K562 (cell line): ENCODE measurements at regions not wholly inside any gene's neighbourhood (a gene's known extent, or its start where the extent isn't known, plus 50 kb on each side); places are given as distances from the start of the nearest gene placed in this dataset.

ENCODE experiments used
- AFF4 ChIP-seq: sonication (generic); formaldehyde crosslinking; IDR thresholded peaks from 2 replicates; pipeline ENCODE4 v1.8.0; 2023; ENCODE audit warnings: mild to moderate bottlenecking, missing genetic modification reagents
- ARID3A ChIP-seq: IDR thresholded peaks from 2 replicates; pipeline ENCODE4 v1.6.1; 2012; ENCODE audit warnings: low read depth, low read length, improper control_type of control experiment, borderline replicate concordance
- ASH1L ChIP-seq: fragments of 450-650 bp; IDR thresholded peaks from 2 replicates; pipeline ENCODE4 v1.6.1; 2018; ENCODE audit warnings: borderline replicate concordance, mild to moderate bottlenecking, low read depth; ENCODE audit not compliant: partially characterized antibody
- BACH1 ChIP-seq: fragments of 200-800 bp; sonication (Bioruptor generic); IDR thresholded peaks from 2 replicates; pipeline ENCODE4 v1.6.1; 2016; ENCODE audit warnings: missing genetic modification characterization, missing compliant biosample characterization
- CBX5 ChIP-seq: IDR thresholded peaks from 2 replicates; pipeline ENCODE4 v1.6.1; 2014; ENCODE audit warnings: low read depth, borderline replicate concordance
- E2F6 ChIP-seq, 2 experiments: IDR thresholded peaks; 2 replicates each; pipeline ENCODE4 v1.6.1; 2011; ENCODE audit warnings: borderline replicate concordance in 1 of 2, control low read depth in 1 of 2, low read depth in 1 of 2, low read length in 1 of 2, mild to moderate bottlenecking in 1 of 2, mixed read lengths in 1 of 2, moderate library complexity in 1 of 2; ENCODE audit not compliant: insufficient read depth in 1 of 2, insufficient read length in 1 of 2, poor library complexity in 1 of 2, severe bottlenecking in 1 of 2; ENCODE audit errors: extremely low read depth in 1 of 2
- EP400 ChIP-seq: fragments of 450-650 bp; IDR thresholded peaks from 2 replicates; pipeline ENCODE4 v1.6.1; 2017; ENCODE audit warnings: antibody characterized with exemption, mild to moderate bottlenecking, moderate library complexity
- FOS ChIP-seq: IDR thresholded peaks from 3 replicates; pipeline ENCODE4 v1.6.1; 2011; ENCODE audit not compliant: insufficient read length; ENCODE audit errors: extremely low read depth
- FOXK1 ChIP-seq: sonication (generic); formaldehyde crosslinking; IDR thresholded peaks from 2 replicates; pipeline ENCODE4 v1.8.0; 2022; ENCODE audit warnings: missing genetic modification reagents, mild to moderate bottlenecking, borderline replicate concordance
- FUS ChIP-seq: fragments of 200-400 bp; formaldehyde crosslinking; optimal IDR thresholded peaks from 2 replicates; pipeline ENCODE3; 2017; ENCODE audit warnings: low read depth, low read length
- HDAC8 ChIP-seq: fragments of 450-650 bp; IDR thresholded peaks from 2 replicates; pipeline ENCODE4 v1.6.1; 2016; ENCODE audit warnings: mild to moderate bottlenecking, missing genetic modification characterization, moderate library complexity, missing compliant biosample characterization
- HMBOX1 ChIP-seq: sonication (generic); IDR thresholded peaks from 2 replicates; pipeline ENCODE4 v1.6.1; 2016
- ILF3 ChIP-seq: fragments of 450-650 bp; IDR thresholded peaks from 2 replicates; pipeline ENCODE4 v1.6.1; 2018; ENCODE audit warnings: antibody characterized with exemption, mild to moderate bottlenecking, moderate library complexity, borderline replicate concordance
- MED1 ChIP-seq: sonication (generic); formaldehyde crosslinking; IDR thresholded peaks from 2 replicates; pipeline ENCODE4 v1.8.1; 2023; ENCODE audit warnings: missing genetic modification reagents, borderline replicate concordance
- MEF2A ChIP-seq: IDR thresholded peaks from 2 replicates; pipeline ENCODE4 v1.6.1; 2011; ENCODE audit warnings: low read depth, mild to moderate bottlenecking, low read length, moderate library complexity; ENCODE audit not compliant: control insufficient read depth
- NCOA1 ChIP-seq: fragments of 450-650 bp; IDR thresholded peaks from 2 replicates; pipeline ENCODE4 v1.6.1; 2016; ENCODE audit warnings: low read depth
- TARDBP ChIP-seq: fragments of 450-650 bp; IDR thresholded peaks from 2 replicates; pipeline ENCODE4 v1.6.1; 2016
- TBL1XR1 ChIP-seq, 2 experiments: IDR thresholded peaks; 2 replicates each; pipeline ENCODE4 v1.6.1; 2012; ENCODE audit warnings: improper control_type of control experiment in 2 of 2, low read length in 2 of 2, mild to moderate bottlenecking in 1 of 2
- U2AF1 ChIP-seq: fragments of 200-400 bp; formaldehyde crosslinking; optimal IDR thresholded peaks from 2 replicates; pipeline ENCODE3; 2017; ENCODE audit warnings: mild to moderate bottlenecking, low read depth, low read length, moderate library complexity
- ZNF586 ChIP-seq: fragments of 450-650 bp; formaldehyde crosslinking; conservative IDR thresholded peaks from 2 replicates; pipeline ENCODE4 v1.4.0; 2020; ENCODE audit warnings: mild to moderate bottlenecking, moderate library complexity
- ZNF668 ChIP-seq: fragments of 250-450 bp; sonication (Bioruptor Pico); IDR thresholded peaks from 2 replicates; pipeline ENCODE4 v1.8.0; 2022; ENCODE audit warnings: mild to moderate bottlenecking, inconsistent platforms
- ZNF717 ChIP-seq: fragments of 250-450 bp; sonication (Bioruptor Pico); IDR thresholded peaks from 2 replicates; pipeline ENCODE4 v1.5.0; 2021

- TF ChIP-seq AFF4 (no peak), ASH1L (no peak), TARDBP (no peak), MED1 (CRISPR knock-in tag) (no peak), U2AF1 (no peak), FOXK1 (CRISPR knock-in tag) (no peak), BACH1 (tag) (no peak), FOS (no peak), ZNF717 (CRISPR knock-in tag) (no peak), ZNF586 (CRISPR knock-in tag) (no peak), ILF3 (no peak), TBL1XR1 (IDR thresholded peaks at IDR 0.05; ENCODE audit: low read length in 2 of 2) (peak; percentile 43; a peak in 1 of 4 replicates), NCOA1 (no peak), ARID3A (no peak), FUS (no peak), HDAC8 (no peak), CBX5 (0 out of 2 replicates have a peak, but pooled peaks have one; percentile 27), ZNF668 (CRISPR knock-in tag) (no peak), EP400 (no peak), E2F6 (IDR thresholded peaks at IDR 0.05; ENCODE audit: borderline replicate concordance in 1 of 2, extremely low read depth in 1 of 2, insufficient read depth in 1 of 2, insufficient read length in 1 of 2, low read depth in 1 of 2, low read length in 1 of 2, poor library complexity in 1 of 2, severe bottlenecking in 1 of 2) (no peak), HMBOX1 (no peak), MEF2A (no peak)
Measured at GRCh38 chr11:69981119-69981784, 96.9 kb upstream of the ANO1 start (continued).
